ENCODE measurements at regions not wholly inside any gene's neighbourhood (a gene's known extent, or its start where the extent isn't known, plus 50 kb on each side); places are given as distances from the start of the nearest gene placed in this dataset.

- TF ChIP-seq CTCF (IDR thresholded peaks at IDR 0.05) (no peak), EZH2phosphoT487 (IDR thresholded peaks at IDR 0.05) (no peak)
These were observed 97.7 kb upstream of the CDH6 start for GRCh38 chr5:31095796-31096195.
